Neural progenitor cell (in vitro differentiated cells): ENCODE measurements at regions not wholly inside any gene's neighbourhood (a gene's known extent, or its start where the extent isn't known, plus 50 kb on each side); places are given as distances from the start of the nearest gene placed in this dataset.

Source experiments
- DNase-seq: peaks from one replicate; pipeline ENCODE4 v3.0.0-alpha.2; 2016; ENCODE audit warnings: low spot score
- H2AFZ ChIP-seq: fragments of 200-600 bp; sonication (generic); replicated peaks from 2 replicates; pipeline ENCODE4 v1.6.1; 2016; ENCODE audit warnings: antibody characterized with exemption
- H3F3A ChIP-seq: fragments of 200-600 bp; sonication (generic); 2 replicates; pipeline ENCODE4 v1.6.1; 2016; ENCODE audit warnings: antibody characterized with exemption, low read depth
- H3K27ac ChIP-seq: fragments of 200-600 bp; sonication (generic); 2 replicates; pipeline ENCODE4 v1.5.1; 2016; ENCODE audit warnings: mild to moderate bottlenecking
- H3K27me3 ChIP-seq: fragments of 200-600 bp; sonication (generic); 2 replicates; pipeline ENCODE4 v1.6.1; 2016; ENCODE audit warnings: mild to moderate bottlenecking, moderate library complexity
- H3K36me3 ChIP-seq: fragments of 200-600 bp; sonication (generic); 2 replicates; pipeline ENCODE4 v1.5.1; 2016
- H3K4me1 ChIP-seq: fragments of 200-600 bp; sonication (generic); 2 replicates; pipeline ENCODE4 v1.6.1; 2016; ENCODE audit warnings: mixed run types
- H3K4me2 ChIP-seq: fragments of 200-600 bp; sonication (generic); 2 replicates; pipeline ENCODE4 v1.6.1; 2016
- H3K4me3 ChIP-seq: fragments of 200-600 bp; sonication (generic); 2 replicates; pipeline ENCODE4 v1.5.1; 2016
- H3K79me2 ChIP-seq: fragments of 200-600 bp; sonication (generic); 2 replicates; pipeline ENCODE4 v1.6.1; 2016; ENCODE audit warnings: low read depth
- H3K9ac ChIP-seq: fragments of 200-600 bp; sonication (generic); 2 replicates; pipeline ENCODE4 v1.6.1; 2016
- H3K9me3 ChIP-seq: fragments of 200-600 bp; sonication (generic); 2 replicates; pipeline ENCODE4 v1.5.1; 2016; ENCODE audit warnings: low read depth
- H4K20me1 ChIP-seq: fragments of 200-600 bp; sonication (generic); 2 replicates; pipeline ENCODE4 v1.6.1; 2016; ENCODE audit warnings: low read depth
- H3K27ac Mint-ChIP-seq: 3 replicates; pipeline ENCODE4 v1.8.0; 2021; ENCODE audit warnings: mixed read lengths
- H3K27me3 Mint-ChIP-seq: 2 replicates; pipeline ENCODE4 v1.8.0; 2022; ENCODE audit warnings: low read depth, mild to moderate bottlenecking, inconsistent platforms, moderate library complexity, mixed read lengths; ENCODE audit not compliant: insufficient read depth
- H3K36me3 Mint-ChIP-seq: 3 replicates; pipeline ENCODE4 v1.8.0; 2021; ENCODE audit warnings: mixed read lengths
- H3K4me1 Mint-ChIP-seq: 3 replicates; pipeline ENCODE4 v1.8.0; 2021; ENCODE audit warnings: mixed read lengths
- H3K4me3 Mint-ChIP-seq: 3 replicates; pipeline ENCODE4 v1.8.0; 2021; ENCODE audit warnings: mild to moderate bottlenecking, moderate library complexity, mixed read lengths
- H3K9me3 Mint-ChIP-seq: 3 replicates; pipeline ENCODE4 v1.8.0; 2020; ENCODE audit warnings: mixed read lengths
- EZH2 ChIP-seq: fragments of 200-600 bp; sonication (generic); IDR thresholded peaks from 2 replicates; pipeline ENCODE4 v1.6.1; 2017; ENCODE audit warnings: antibody characterized with exemption, mild to moderate bottlenecking, moderate library complexity
- EZH2phosphoT487 ChIP-seq: fragments of 200-600 bp; sonication (generic); IDR thresholded peaks from 2 replicates; pipeline ENCODE4 v1.6.1; 2017; ENCODE audit warnings: antibody characterized with exemption
- TF ChIP-seq, protein P1 (sequence below): fragments of 200-600 bp; sonication (generic); IDR thresholded peaks from 2 replicates; pipeline ENCODE4 v1.5.1; 2017; ENCODE audit warnings: antibody characterized with exemption, mild to moderate bottlenecking

- Histone ChIP-seq H3K79me2 (no peaks in the 10 kb centered on the region), H3F3A (no peaks in the 10 kb centered on the region), H3K27me3 (no peaks in the 10 kb centered on the region), H3K27ac (no peak overlapping the region), H3K4me1 (no peaks in the 10 kb centered on the region), H3K9ac (no peak overlapping the region), H3K4me3 (no peak overlapping the region), H2AFZ (no peak overlapping the region), H3K36me3 (no peaks in the 10 kb centered on the region), H3K4me2 (no peak overlapping the region), H3K9me3 (no peaks in the 10 kb centered on the region), H4K20me1 (no peaks in the 10 kb centered on the region)
- peaks cover 4% of the 10 kb centered on the region for H3K27me3 Mint-ChIP-seq
- no peak overlapping the region for H3K4me3 Mint-ChIP-seq
- DNase-seq, result no peak
- no peaks in the 10 kb centered on the region for H3K36me3 Mint-ChIP-seq
- H3K4me1 Mint-ChIP-seq, result peaks cover 6% of the 10 kb centered on the region
- TF ChIP-seq, protein P1, sequence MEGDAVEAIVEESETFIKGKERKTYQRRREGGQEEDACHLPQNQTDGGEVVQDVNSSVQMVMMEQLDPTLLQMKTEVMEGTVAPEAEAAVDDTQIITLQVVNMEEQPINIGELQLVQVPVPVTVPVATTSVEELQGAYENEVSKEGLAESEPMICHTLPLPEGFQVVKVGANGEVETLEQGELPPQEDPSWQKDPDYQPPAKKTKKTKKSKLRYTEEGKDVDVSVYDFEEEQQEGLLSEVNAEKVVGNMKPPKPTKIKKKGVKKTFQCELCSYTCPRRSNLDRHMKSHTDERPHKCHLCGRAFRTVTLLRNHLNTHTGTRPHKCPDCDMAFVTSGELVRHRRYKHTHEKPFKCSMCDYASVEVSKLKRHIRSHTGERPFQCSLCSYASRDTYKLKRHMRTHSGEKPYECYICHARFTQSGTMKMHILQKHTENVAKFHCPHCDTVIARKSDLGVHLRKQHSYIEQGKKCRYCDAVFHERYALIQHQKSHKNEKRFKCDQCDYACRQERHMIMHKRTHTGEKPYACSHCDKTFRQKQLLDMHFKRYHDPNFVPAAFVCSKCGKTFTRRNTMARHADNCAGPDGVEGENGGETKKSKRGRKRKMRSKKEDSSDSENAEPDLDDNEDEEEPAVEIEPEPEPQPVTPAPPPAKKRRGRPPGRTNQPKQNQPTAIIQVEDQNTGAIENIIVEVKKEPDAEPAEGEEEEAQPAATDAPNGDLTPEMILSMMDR, result no peak
- TF ChIP-seq EZH2phosphoT487 (no peak), EZH2 (no peak)
- no peak overlapping the region for H3K27ac Mint-ChIP-seq
- no peaks in the 10 kb centered on the region for H3K9me3 Mint-ChIP-seq
Measured at GRCh38 chr11:28442131-28442530, 333.9 kb downstream of the METTL15 start.

GRCh38 chr11:28439403-28439802, 331.2 kb downstream of the METTL15 start:
- no peak for TF ChIP-seq EZH2phosphoT487
- TF ChIP-seq, protein P1, result no peak
- no peak for TF ChIP-seq EZH2
- Mint-ChIP-seq H3K27me3 (peaks cover 4% of the 10 kb centered on the region), H3K9me3 (no peaks in the 10 kb centered on the region), H3K36me3 (no peaks in the 10 kb centered on the region), H3K4me1 (peaks cover 4% of the 10 kb centered on the region), H3K4me3 (no peak overlapping the region), H3K27ac (no peak overlapping the region)
- H3K4me2 ChIP-seq, result no peak overlapping the region
- no peaks in the 10 kb centered on the region for H3K79me2 ChIP-seq
- H3K9me3 ChIP-seq, result no peaks in the 10 kb centered on the region
- no peak overlapping the region for H3K9ac ChIP-seq
- no peaks in the 10 kb centered on the region for H3K4me1 ChIP-seq
- DNase-seq, result no peak
- H2AFZ ChIP-seq, result no peak overlapping the region
- H3K27me3 ChIP-seq, result no peaks in the 10 kb centered on the region
- no peak overlapping the region for H3K27ac ChIP-seq
- no peaks in the 10 kb centered on the region for H3F3A ChIP-seq
- no peaks in the 10 kb centered on the region for H4K20me1 ChIP-seq
- H3K36me3 ChIP-seq, result no peaks in the 10 kb centered on the region
- H3K4me3 ChIP-seq, result no peak overlapping the region

DNA sequence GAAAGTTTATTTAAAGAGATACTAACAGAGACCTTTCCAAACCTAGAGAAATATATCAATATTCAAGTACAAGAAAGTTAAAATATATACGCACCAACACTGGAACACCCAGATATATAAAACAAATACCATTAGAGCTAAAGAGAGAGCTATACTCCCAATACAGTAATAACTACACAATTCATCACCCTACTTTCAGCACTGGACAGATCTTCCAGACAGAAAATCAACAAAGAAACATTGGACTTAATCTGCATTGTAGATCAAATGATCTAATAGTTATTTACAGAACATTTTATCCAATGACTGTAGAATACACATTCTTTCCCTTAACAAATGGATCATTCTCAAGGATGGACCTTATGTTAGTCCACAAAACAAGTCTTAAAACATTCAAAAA, 311.9 kb downstream of the METTL15 start:
- no peak overlapping the region for H3K4me3 ChIP-seq
- no peak for DNase-seq
- H3K4me2 ChIP-seq, result no peak overlapping the region
- no peaks in the 10 kb centered on the region for H4K20me1 ChIP-seq
- Mint-ChIP-seq H3K4me1 (no peaks in the 10 kb centered on the region), H3K27me3 (peaks cover 2% of the 10 kb centered on the region), H3K4me3 (no peak overlapping the region), H3K36me3 (no peaks in the 10 kb centered on the region), H3K9me3 (peaks cover 2% of the 10 kb centered on the region), H3K27ac (no peak overlapping the region)
- H3K9me3 ChIP-seq, result no peaks in the 10 kb centered on the region
- H3F3A ChIP-seq, result no peaks in the 10 kb centered on the region
- H3K27ac ChIP-seq, result no peak overlapping the region
- H3K4me1 ChIP-seq, result peaks cover 10% of the 10 kb centered on the region
- H3K36me3 ChIP-seq, result no peaks in the 10 kb centered on the region
- TF ChIP-seq, protein P1, result no peak
- TF ChIP-seq EZH2phosphoT487, result no peak
- no peak for TF ChIP-seq EZH2
- H2AFZ ChIP-seq, result no peak overlapping the region
- H3K9ac ChIP-seq, result no peak overlapping the region
- H3K27me3 ChIP-seq, result no peaks in the 10 kb centered on the region
- H3K79me2 ChIP-seq, result no peaks in the 10 kb centered on the region
